ENCODE measurements at regions not wholly inside any gene's neighbourhood (a gene's known extent, or its start where the extent isn't known, plus 50 kb on each side); places are given as distances from the start of the nearest gene placed in this dataset.

- peaks cover 4% of the 10 kb centered on the region for H3K9me3 Mint-ChIP-seq
- no peaks in the 10 kb centered on the region for H3K36me3 Mint-ChIP-seq (ENCODE audit: low read depth)
- ChIA-PET CTCF (interaction anchor here (2.2 kb wide), 1 partner anchor 10 kb away, joined by 7 read pairs; no protein-coding TSS in a partner anchor), POLR2A (no interaction called here)
- peaks cover 41% of the 10 kb centered on the region for H3K4me1 Mint-ChIP-seq
- DNase-seq, result no peak
- H3K27me3 Mint-ChIP-seq, result no peaks in the 10 kb centered on the region
- H3K4me3 Mint-ChIP-seq, result no peak overlapping the region
- H3K27ac Mint-ChIP-seq, result no peak overlapping the region
Measured at GRCh38 chr1:234881893-234882771, 246.5 kb downstream of the TOMM20 start.

GRCh38 chr1:234879147-234880080, 249.2 kb downstream of the TOMM20 start:
- ChIA-PET CTCF (interaction anchor here (0.9 to 1.3 kb wide), 4 partner anchors 11 to 204 kb away, joined by 3 read pairs; no protein-coding TSS in a partner anchor), POLR2A (no interaction called here)
- DNase-seq, result no peak
- H3K27ac Mint-ChIP-seq, result peak overlapping the region; percentile 7
- H3K4me1 Mint-ChIP-seq, result peaks cover 51% of the 10 kb centered on the region
- no peaks in the 10 kb centered on the region for H3K36me3 Mint-ChIP-seq (ENCODE audit: low read depth)
- peaks cover 4% of the 10 kb centered on the region for H3K9me3 Mint-ChIP-seq
- H3K27me3 Mint-ChIP-seq, result no peaks in the 10 kb centered on the region
- no peak overlapping the region for H3K4me3 Mint-ChIP-seq

GRCh38 chr1:234878288-234878687, 250.3 kb downstream of the TOMM20 start:
- Mint-ChIP-seq H3K4me1 (peaks cover 49% of the 10 kb centered on the region), H3K27me3 (no peaks in the 10 kb centered on the region), H3K4me3 (no peak overlapping the region), H3K36me3 (ENCODE audit: low read depth) (no peaks in the 10 kb centered on the region), H3K27ac (no peak overlapping the region), H3K9me3 (peaks cover 2% of the 10 kb centered on the region)
- no peak for DNase-seq
- ChIA-PET CTCF (interaction anchor here (1.0 to 1.3 kb wide), 3 partner anchors 10 to 206 kb away, joined by 3 read pairs; no protein-coding TSS in a partner anchor), POLR2A (no interaction called here)

- no peaks in the 10 kb centered on the region for H3K36me3 Mint-ChIP-seq (ENCODE audit: low read depth)
- POLR2A ChIA-PET, result no interaction called here
Measured at GRCh38 chr1:234877761-234878160, 250.9 kb downstream of the TOMM20 start.

GRCh38 chr1:234875953-234876855, 252.4 kb downstream of the TOMM20 start:
- ChIA-PET POLR2A (no interaction called here), CTCF (interaction anchor here (0.5 to 1.0 kb wide), 4 partner anchors 8 to 712 kb away, joined by 3 to 5 read pairs (median 4); no protein-coding TSS in a partner anchor)
- Mint-ChIP-seq H3K4me1 (peaks cover 33% of the 10 kb centered on the region), H3K9me3 (no peaks in the 10 kb centered on the region), H3K27ac (no peak overlapping the region), H3K27me3 (no peaks in the 10 kb centered on the region), H3K4me3 (no peak overlapping the region), H3K36me3 (ENCODE audit: low read depth) (no peaks in the 10 kb centered on the region)
- DNase-seq, result no peak

More at GRCh38 chr1:234877761-234878160, 250.9 kb downstream of the TOMM20 start:
- CTCF ChIA-PET, result interaction anchor here (1.1 kb wide), 1 partner anchor 10 kb away, joined by 3 read pairs; no protein-coding TSS in a partner anchor
- H3K27ac Mint-ChIP-seq, result no peak overlapping the region
- no peaks in the 10 kb centered on the region for H3K27me3 Mint-ChIP-seq
- no peak for DNase-seq
- H3K4me3 Mint-ChIP-seq, result no peak overlapping the region
- no peaks in the 10 kb centered on the region for H3K9me3 Mint-ChIP-seq
- H3K4me1 Mint-ChIP-seq, result peaks cover 47% of the 10 kb centered on the region

- ChIA-PET CTCF (interaction anchor here (0.9 kb wide), 1 partner anchor 42 kb away, joined by 3 read pairs; no protein-coding TSS in a partner anchor), POLR2A (no interaction called here)
- peaks cover 30% of the 10 kb centered on the region for H3K4me1 Mint-ChIP-seq
- H3K27me3 Mint-ChIP-seq, result no peaks in the 10 kb centered on the region
- H3K4me3 Mint-ChIP-seq, result no peak overlapping the region
- H3K27ac Mint-ChIP-seq, result no peak overlapping the region
- no peaks in the 10 kb centered on the region for H3K36me3 Mint-ChIP-seq (ENCODE audit: low read depth)
- DNase-seq, result no peak
- H3K9me3 Mint-ChIP-seq, result no peaks in the 10 kb centered on the region
Measured at GRCh38 chr1:234875328-234875952, 253.2 kb downstream of the TOMM20 start.

GRCh38 chr1:234874291-234875288, 254.0 kb downstream of the TOMM20 start:
- peaks cover 24% of the 10 kb centered on the region for H3K4me1 Mint-ChIP-seq
- no peaks in the 10 kb centered on the region for H3K27me3 Mint-ChIP-seq
- H3K9me3 Mint-ChIP-seq, result no peaks in the 10 kb centered on the region
- no peak for DNase-seq
- ChIA-PET POLR2A (no interaction called here), CTCF (interaction anchor here (0.7 to 0.9 kb wide), 2 partner anchors 9 to 43 kb away, joined by 3 to 5 read pairs; no protein-coding TSS in a partner anchor)
- H3K27ac Mint-ChIP-seq, result no peak overlapping the region
- H3K36me3 Mint-ChIP-seq (ENCODE audit: low read depth), result no peaks in the 10 kb centered on the region
- no peak overlapping the region for H3K4me3 Mint-ChIP-seq

GRCh38 chr1:234871710-234872271, 256.8 kb downstream of the TOMM20 start:
- Mint-ChIP-seq H3K36me3 (ENCODE audit: low read depth) (no peaks in the 10 kb centered on the region), H3K27ac (no peak overlapping the region), H3K4me3 (no peak overlapping the region), H3K4me1 (peaks cover 21% of the 10 kb centered on the region), H3K27me3 (no peaks in the 10 kb centered on the region), H3K9me3 (no peaks in the 10 kb centered on the region)
- POLR2A ChIA-PET, result no interaction called here
- CTCF ChIA-PET, result interaction anchor here (1.0 to 1.4 kb wide), 3 partner anchors 9 to 14 kb away, joined by 3 to 7 read pairs (median 4); no protein-coding TSS in a partner anchor
- no peak for DNase-seq

GRCh38 chr1:234871039-234871709, 257.5 kb downstream of the TOMM20 start:
- ChIA-PET POLR2A (no interaction called here), CTCF (interaction anchor here (1.0 kb wide), 1 partner anchor 14 kb away, joined by 4 read pairs; no protein-coding TSS in a partner anchor)
- no peaks in the 10 kb centered on the region for H3K9me3 Mint-ChIP-seq
- H3K4me1 Mint-ChIP-seq, result peaks cover 17% of the 10 kb centered on the region
- no peak overlapping the region for H3K27ac Mint-ChIP-seq
- H3K27me3 Mint-ChIP-seq, result no peaks in the 10 kb centered on the region
- H3K4me3 Mint-ChIP-seq, result no peak overlapping the region
- no peaks in the 10 kb centered on the region for H3K36me3 Mint-ChIP-seq (ENCODE audit: low read depth)
- no peak for DNase-seq
